Peyer's patch (tissue), 4 donors: ENCODE measurements at regions not wholly inside any gene's neighbourhood (a gene's known extent, or its start where the extent isn't known, plus 50 kb on each side); places are given as distances from the start of the nearest gene placed in this dataset.

ENCODE experiments used
- DNase-seq, 3 donors: peaks; one replicate each; pipeline ENCODE4 v3.0.0-alpha.2; 2017 to 2019
- H3K27ac ChIP-seq, 4 donors: fragments of 200-600 bp; sonication (generic); one replicate each; pipeline ENCODE4 v1.5.1; 2016 to 2019
- H3K27me3 ChIP-seq, 2 donors: fragments of 200-600 bp; sonication (generic); one replicate each; pipeline ENCODE4 v1.5.1; 2019
- H3K36me3 ChIP-seq, 3 donors: fragments of 200-600 bp; sonication (generic); one replicate each; pipeline ENCODE4 v1.5.1; 2016 to 2019
- H3K4me1 ChIP-seq, 4 donors: fragments of 200-600 bp; sonication (generic); one replicate each; pipeline ENCODE4 v1.5.1; 2016 to 2019
- H3K4me3 ChIP-seq, 4 donors: fragments of 200-600 bp; sonication (generic); 1 replicate in 3 of 4; 2 replicates in 1 of 4; pipeline ENCODE4 v1.5.1; 2016 to 2019; ENCODE audit warnings: mild to moderate bottlenecking in 1 of 4
- H3K9me3 ChIP-seq, 4 donors: fragments of 200-600 bp; sonication (generic); one replicate each; pipeline ENCODE4 v1.5.1; 2016 to 2019; ENCODE audit warnings: mild to moderate bottlenecking in 1 of 4
- CTCF ChIP-seq, 6 experiments: fragments of 450-650 bp in 4 of 6; fragments of 200-600 bp in 2 of 6; sonication (generic) in 1 of 6; IDR thresholded peaks; one replicate each; pipeline ENCODE4 v1.5.1; 2017 to 2019; ENCODE audit warnings: antibody characterized with exemption in 6 of 6, mild to moderate bottlenecking in 3 of 6, moderate library complexity in 1 of 6
- POLR2A ChIP-seq, 2 donors: fragments of 450-650 bp; IDR thresholded peaks; one replicate each; pipeline ENCODE4 v1.5.1; 2017; ENCODE audit warnings: antibody characterized with exemption in 2 of 2, mild to moderate bottlenecking in 2 of 2, moderate library complexity in 2 of 2

GRCh38 chr13:44664308-44664707 is 88.2 kb upstream of the TSC22D1 start:
- TF ChIP-seq CTCF (IDR thresholded peaks at IDR 0.05) (no peak), POLR2A (IDR thresholded peaks at IDR 0.05) (no peak)
- Histone ChIP-seq H3K36me3 (no peaks in the 10 kb centered on the region), H3K4me3 (no peak overlapping the region), H3K9me3 (no peaks in the 10 kb centered on the region), H3K27me3 (no peaks in the 10 kb centered on the region), H3K4me1 (no peaks in the 10 kb centered on the region), H3K27ac (no peak overlapping the region)
- DNase-seq, result no peak

GRCh38 chr13:44662515-44662914 is 86.4 kb upstream of the TSC22D1 start:
- no peak overlapping the region for H3K27ac ChIP-seq
- DNase-seq, result no peak
- H3K4me3 ChIP-seq, result no peak overlapping the region
- H3K36me3 ChIP-seq, result no peaks in the 10 kb centered on the region
- no peaks in the 10 kb centered on the region for H3K4me1 ChIP-seq
- TF ChIP-seq POLR2A (IDR thresholded peaks at IDR 0.05) (no peak), CTCF (IDR thresholded peaks at IDR 0.05) (no peak)
- H3K9me3 ChIP-seq, result no peaks in the 10 kb centered on the region
- H3K27me3 ChIP-seq, result no peaks in the 10 kb centered on the region

GRCh38 chr13:44661936-44662335 is 85.8 kb upstream of the TSC22D1 start:
- DNase-seq, result no peak
- Histone ChIP-seq H3K36me3 (no peaks in the 10 kb centered on the region), H3K4me3 (no peak overlapping the region), H3K27me3 (no peaks in the 10 kb centered on the region), H3K9me3 (no peaks in the 10 kb centered on the region), H3K27ac (no peak overlapping the region), H3K4me1 (no peaks in the 10 kb centered on the region)
- no peak for TF ChIP-seq CTCF (IDR thresholded peaks at IDR 0.05)
- TF ChIP-seq POLR2A (IDR thresholded peaks at IDR 0.05), result no peak

GRCh38 chr13:44660050-44660449 is 83.9 kb upstream of the TSC22D1 start:
- no peaks in the 10 kb centered on the region for H3K4me1 ChIP-seq
- no peak for TF ChIP-seq CTCF (IDR thresholded peaks at IDR 0.05)
- TF ChIP-seq POLR2A (IDR thresholded peaks at IDR 0.05), result no peak
- no peaks in the 10 kb centered on the region for H3K36me3 ChIP-seq
- no peak overlapping the region for H3K27ac ChIP-seq
- no peaks in the 10 kb centered on the region for H3K27me3 ChIP-seq
- no peak overlapping the region for H3K4me3 ChIP-seq
- no peaks in the 10 kb centered on the region for H3K9me3 ChIP-seq
- DNase-seq, result no peak

- DNase-seq, result no peak
- Histone ChIP-seq H3K4me1 (no peaks in the 10 kb centered on the region), H3K9me3 (no peaks in the 10 kb centered on the region), H3K36me3 (no peaks in the 10 kb centered on the region), H3K27ac (no peak overlapping the region), H3K27me3 (no peaks in the 10 kb centered on the region), H3K4me3 (no peak overlapping the region)
- no peak for TF ChIP-seq CTCF (IDR thresholded peaks at IDR 0.05)
- TF ChIP-seq POLR2A (IDR thresholded peaks at IDR 0.05), result no peak
Observed at GRCh38 chr13:44652962-44653660, 77.0 kb upstream of the TSC22D1 start.

- Histone ChIP-seq H3K9me3 (no peaks in the 10 kb centered on the region), H3K27me3 (no peaks in the 10 kb centered on the region), H3K4me3 (no peak overlapping the region), H3K4me1 (no peaks in the 10 kb centered on the region), H3K27ac (no peak overlapping the region), H3K36me3 (no peaks in the 10 kb centered on the region)
- DNase-seq, result no peak
- TF ChIP-seq CTCF (IDR thresholded peaks at IDR 0.05) (no peak), POLR2A (IDR thresholded peaks at IDR 0.05) (no peak)
Observed at GRCh38 chr13:44652168-44652567, 76.0 kb upstream of the TSC22D1 start.
